Peyer's patch (tissue), 4 donors: ENCODE measurements at regions not wholly inside any gene's neighbourhood (a gene's known extent, or its start where the extent isn't known, plus 50 kb on each side); places are given as distances from the start of the nearest gene placed in this dataset.

Experiments
- CTCF ChIP-seq, 6 experiments: fragments of 450-650 bp in 4 of 6; fragments of 200-600 bp in 2 of 6; sonication (generic) in 1 of 6; IDR thresholded peaks; one replicate each; pipeline ENCODE4 v1.5.1; 2017 to 2019; ENCODE audit warnings: antibody characterized with exemption in 6 of 6, mild to moderate bottlenecking in 3 of 6, moderate library complexity in 1 of 6
- POLR2A ChIP-seq, 2 donors: fragments of 450-650 bp; IDR thresholded peaks; one replicate each; pipeline ENCODE4 v1.5.1; 2017; ENCODE audit warnings: antibody characterized with exemption in 2 of 2, mild to moderate bottlenecking in 2 of 2, moderate library complexity in 2 of 2

GRCh38 chr9:102669220-102669619 is 325.9 kb upstream of the CYLC2 start:
- TF ChIP-seq CTCF (IDR thresholded peaks at IDR 0.05) (no peak), POLR2A (IDR thresholded peaks at IDR 0.05) (no peak)
